CD4-positive, alpha-beta T cell treated with Interferon alpha-2 for 1 hour (primary cell): ENCODE measurements at regions not wholly inside any gene's neighbourhood (a gene's known extent, or its start where the extent isn't known, plus 50 kb on each side); places are given as distances from the start of the nearest gene placed in this dataset.

Experiments
- DNase-seq, 2 donors: peaks; one replicate each; pipeline ENCODE4 v3.0.0-alpha.2; 2020 to 2022

- DNase-seq = no peak
Observed at GRCh38 chr1:57983441-57983840, 559.6 kb upstream of the DAB1 start.

GRCh38 chr1:57982852-57983251 lies 559.0 kb upstream of the DAB1 start:
- DNase-seq = no peak

- DNase-seq = no peak
Observed at GRCh38 chr1:57976216-57976615, 552.4 kb upstream of the DAB1 start.

GRCh38 chr1:57968321-57968720 lies 544.5 kb upstream of the DAB1 start:
- DNase-seq = no peak

GRCh38 chr1:57966751-57967406 lies 543.0 kb upstream of the DAB1 start:
- no peak for DNase-seq

- DNase-seq = no peak
Observed at GRCh38 chr1:57966340-57966739, 542.5 kb upstream of the DAB1 start.

GRCh38 chr1:57963581-57963980 lies 539.7 kb upstream of the DAB1 start:
- DNase-seq = no peak

- no peak for DNase-seq
Observed at GRCh38 chr1:57959531-57960241, 535.8 kb upstream of the DAB1 start.

GRCh38 chr1:57957576-57957975 lies 533.7 kb upstream of the DAB1 start:
- no peak for DNase-seq

GRCh38 chr1:57951390-57951789 lies 527.5 kb upstream of the DAB1 start:
- no peak for DNase-seq

GRCh38 chr1:57949168-57949567 lies 525.3 kb upstream of the DAB1 start:
- DNase-seq = no peak

GRCh38 chr1:57947471-57947870 lies 523.6 kb upstream of the DAB1 start:
- no peak for DNase-seq

- DNase-seq = no peak
Observed at GRCh38 chr1:57945045-57945444, 521.2 kb upstream of the DAB1 start.

GRCh38 chr1:57943365-57943764 lies 519.5 kb upstream of the DAB1 start:
- DNase-seq = no peak

GRCh38 chr1:57934745-57935144 lies 510.9 kb upstream of the DAB1 start:
- DNase-seq = no peak

GRCh38 chr1:57927003-57927402 lies 503.1 kb upstream of the DAB1 start:
- DNase-seq = no peak

- DNase-seq = no peak
Observed at GRCh38 chr1:57926025-57926552, 502.2 kb upstream of the DAB1 start.

GRCh38 chr1:57925226-57925625 lies 501.4 kb upstream of the DAB1 start:
- DNase-seq = no peak

- DNase-seq = no peak
Observed at GRCh38 chr1:57922130-57922529, 498.3 kb upstream of the DAB1 start.

GRCh38 chr1:57916041-57916440 lies 492.2 kb upstream of the DAB1 start:
- no peak for DNase-seq

GRCh38 chr1:57911427-57911826 lies 487.6 kb upstream of the DAB1 start:
- no peak for DNase-seq

GRCh38 chr1:57910782-57911181 lies 486.9 kb upstream of the DAB1 start:
- no peak for DNase-seq

- DNase-seq = no peak
Observed at GRCh38 chr1:57910305-57910704, 486.4 kb upstream of the DAB1 start.

- no peak for DNase-seq
Observed at GRCh38 chr1:57908147-57908890, 484.5 kb upstream of the DAB1 start.
